ENCODE measurements at regions not wholly inside any gene's neighbourhood (a gene's known extent, or its start where the extent isn't known, plus 50 kb on each side); places are given as distances from the start of the nearest gene placed in this dataset.

DNA sequence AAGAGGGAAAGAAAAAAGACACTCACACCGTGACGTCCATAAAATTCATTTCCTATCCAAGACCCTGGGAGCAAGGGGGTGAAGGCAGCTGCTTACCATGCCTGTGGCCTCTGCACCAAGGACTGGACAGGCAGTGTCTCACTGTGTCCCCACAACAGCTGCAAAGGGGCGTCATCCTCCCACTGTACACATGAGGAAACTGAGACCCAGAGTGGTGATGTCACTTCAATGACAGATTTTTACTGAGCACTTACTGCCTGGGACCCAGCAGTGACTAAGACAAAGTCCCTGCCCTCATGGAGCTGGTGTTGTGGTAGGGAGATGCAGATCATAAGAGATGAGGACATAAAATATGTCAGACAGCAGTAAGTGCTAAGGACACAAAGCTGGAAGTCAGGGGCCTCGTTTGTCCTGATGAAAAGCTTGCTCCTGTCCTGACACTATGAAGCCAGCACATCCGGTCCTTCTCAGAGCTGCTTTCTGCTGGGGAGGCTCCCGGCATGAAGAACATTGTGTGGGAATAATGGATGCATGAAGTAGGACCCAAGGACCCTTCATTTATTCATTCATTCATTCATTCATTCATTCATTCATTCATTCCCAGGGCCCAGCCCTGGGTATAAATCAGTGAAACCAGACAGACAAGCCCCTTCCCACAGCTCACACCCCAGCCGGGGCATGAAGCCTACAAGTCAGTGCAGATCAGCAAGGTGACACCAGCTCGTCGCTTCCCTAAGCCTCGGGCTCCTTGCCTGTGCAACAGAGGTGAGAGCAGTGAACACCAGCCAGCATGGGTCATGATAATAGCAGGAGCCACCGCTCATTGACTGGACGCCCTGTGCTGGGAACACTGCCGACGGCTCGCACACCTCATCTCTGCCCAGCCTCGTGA is 473.7 kb downstream of the MATN1 start:
- no peaks in the 10 kb centered on the region for H3K9me2 ChIP-seq (ENCODE audit: insufficient read depth)
- H3K4me2 ChIP-seq (ENCODE audit: low read length), result no peak overlapping the region
- no peak for ATAC-seq
- H4K20me1 ChIP-seq (ENCODE audit: insufficient read depth), result no peaks in the 10 kb centered on the region
- H3K9me3 ChIP-seq (ENCODE audit: control insufficient read depth in 1 of 2, insufficient read depth in 1 of 2, low read depth in 1 of 2, low read length in 2 of 2), result no peaks in the 10 kb centered on the region
- no peak overlapping the region for H3K4me3 ChIP-seq (replicated peaks in 1 of 2; ENCODE audit: low read depth in 1 of 2, low read length in 2 of 2)
- no peak for DNase-seq (ENCODE audit: low read depth, low spot score)
- H3K9ac ChIP-seq (ENCODE audit: low read length), result no peak overlapping the region
- no TSS peak for BruUV-seq (replicated peaks)
- no peak overlapping the region for H2AFZ ChIP-seq (ENCODE audit: low read depth, low read length, poor library complexity, severe bottlenecking)
- no peaks in the 10 kb centered on the region for H3K4me1 ChIP-seq (ENCODE audit: control insufficient read depth in 1 of 2, insufficient read depth in 2 of 2, low read length in 2 of 2)
- no peaks in the 10 kb centered on the region for H3K79me2 ChIP-seq (ENCODE audit: insufficient read depth, low read length)
- ChIA-PET CTCF (interaction anchor here (1.1 kb wide), 1 partner anchor 17 kb away, joined by 4 read pairs; no protein-coding TSS in a partner anchor), POLR2A (no interaction called here), RAD21 (ENCODE audit: low non-redundant PET in 1 of 2, low total read pairs in 2 of 2, uncharacterized antibody in 2 of 2, unreplicated experiment in 2 of 2) (no interaction called here)
- TF ChIP-seq ZFX (IDR thresholded peaks at IDR 0.05) (no peak), YY1 (IDR thresholded peaks at IDR 0.05; ENCODE audit: extremely low read depth, insufficient replicate concordance, low read depth, low read length) (no peak), EGR1 (IDR thresholded peaks at IDR 0.05; ENCODE audit: low read depth) (no peak), SIN3A (IDR thresholded peaks at IDR 0.05; ENCODE audit: low read depth) (no peak), POLR2A (IDR thresholded peaks at IDR 0.05; ENCODE audit: borderline replicate concordance, extremely low read depth, insufficient read depth, insufficient read length) (no peak), ELF1 (IDR thresholded peaks at IDR 0.05; ENCODE audit: borderline replicate concordance, low read depth) (no peak), TCF7L2 (IDR thresholded peaks at IDR 0.05; ENCODE audit: borderline replicate concordance, extremely low read depth, insufficient read depth, insufficient read length) (no peak), SP1 (IDR thresholded peaks at IDR 0.05; ENCODE audit: low read depth) (no peak), SRF (IDR thresholded peaks at IDR 0.05; ENCODE audit: low read depth) (no peak), JUND (IDR thresholded peaks at IDR 0.05) (no peak), CEBPB (IDR thresholded peaks at IDR 0.05; ENCODE audit: low read depth) (no peak), ZNF274 (IDR thresholded peaks at IDR 0.05; ENCODE audit: low read depth, low read length) (no peak)
- TF ChIP-seq, protein P1, sequence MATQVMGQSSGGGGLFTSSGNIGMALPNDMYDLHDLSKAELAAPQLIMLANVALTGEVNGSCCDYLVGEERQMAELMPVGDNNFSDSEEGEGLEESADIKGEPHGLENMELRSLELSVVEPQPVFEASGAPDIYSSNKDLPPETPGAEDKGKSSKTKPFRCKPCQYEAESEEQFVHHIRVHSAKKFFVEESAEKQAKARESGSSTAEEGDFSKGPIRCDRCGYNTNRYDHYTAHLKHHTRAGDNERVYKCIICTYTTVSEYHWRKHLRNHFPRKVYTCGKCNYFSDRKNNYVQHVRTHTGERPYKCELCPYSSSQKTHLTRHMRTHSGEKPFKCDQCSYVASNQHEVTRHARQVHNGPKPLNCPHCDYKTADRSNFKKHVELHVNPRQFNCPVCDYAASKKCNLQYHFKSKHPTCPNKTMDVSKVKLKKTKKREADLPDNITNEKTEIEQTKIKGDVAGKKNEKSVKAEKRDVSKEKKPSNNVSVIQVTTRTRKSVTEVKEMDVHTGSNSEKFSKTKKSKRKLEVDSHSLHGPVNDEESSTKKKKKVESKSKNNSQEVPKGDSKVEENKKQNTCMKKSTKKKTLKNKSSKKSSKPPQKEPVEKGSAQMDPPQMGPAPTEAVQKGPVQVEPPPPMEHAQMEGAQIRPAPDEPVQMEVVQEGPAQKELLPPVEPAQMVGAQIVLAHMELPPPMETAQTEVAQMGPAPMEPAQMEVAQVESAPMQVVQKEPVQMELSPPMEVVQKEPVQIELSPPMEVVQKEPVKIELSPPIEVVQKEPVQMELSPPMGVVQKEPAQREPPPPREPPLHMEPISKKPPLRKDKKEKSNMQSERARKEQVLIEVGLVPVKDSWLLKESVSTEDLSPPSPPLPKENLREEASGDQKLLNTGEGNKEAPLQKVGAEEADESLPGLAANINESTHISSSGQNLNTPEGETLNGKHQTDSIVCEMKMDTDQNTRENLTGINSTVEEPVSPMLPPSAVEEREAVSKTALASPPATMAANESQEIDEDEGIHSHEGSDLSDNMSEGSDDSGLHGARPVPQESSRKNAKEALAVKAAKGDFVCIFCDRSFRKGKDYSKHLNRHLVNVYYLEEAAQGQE (IDR thresholded peaks at IDR 0.05; ENCODE audit: low read depth), result no peak
- TF ChIP-seq, protein P2, sequence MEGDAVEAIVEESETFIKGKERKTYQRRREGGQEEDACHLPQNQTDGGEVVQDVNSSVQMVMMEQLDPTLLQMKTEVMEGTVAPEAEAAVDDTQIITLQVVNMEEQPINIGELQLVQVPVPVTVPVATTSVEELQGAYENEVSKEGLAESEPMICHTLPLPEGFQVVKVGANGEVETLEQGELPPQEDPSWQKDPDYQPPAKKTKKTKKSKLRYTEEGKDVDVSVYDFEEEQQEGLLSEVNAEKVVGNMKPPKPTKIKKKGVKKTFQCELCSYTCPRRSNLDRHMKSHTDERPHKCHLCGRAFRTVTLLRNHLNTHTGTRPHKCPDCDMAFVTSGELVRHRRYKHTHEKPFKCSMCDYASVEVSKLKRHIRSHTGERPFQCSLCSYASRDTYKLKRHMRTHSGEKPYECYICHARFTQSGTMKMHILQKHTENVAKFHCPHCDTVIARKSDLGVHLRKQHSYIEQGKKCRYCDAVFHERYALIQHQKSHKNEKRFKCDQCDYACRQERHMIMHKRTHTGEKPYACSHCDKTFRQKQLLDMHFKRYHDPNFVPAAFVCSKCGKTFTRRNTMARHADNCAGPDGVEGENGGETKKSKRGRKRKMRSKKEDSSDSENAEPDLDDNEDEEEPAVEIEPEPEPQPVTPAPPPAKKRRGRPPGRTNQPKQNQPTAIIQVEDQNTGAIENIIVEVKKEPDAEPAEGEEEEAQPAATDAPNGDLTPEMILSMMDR (IDR thresholded peaks at IDR 0.05 in 2 of 3, conservative IDR thresholded peaks at IDR 0.05 in 1 of 3; ENCODE audit: borderline replicate concordance in 1 of 3, insufficient read depth in 1 of 3, low read depth in 2 of 3, low read length in 2 of 3), result no peak
- TF ChIP-seq, protein P3, sequence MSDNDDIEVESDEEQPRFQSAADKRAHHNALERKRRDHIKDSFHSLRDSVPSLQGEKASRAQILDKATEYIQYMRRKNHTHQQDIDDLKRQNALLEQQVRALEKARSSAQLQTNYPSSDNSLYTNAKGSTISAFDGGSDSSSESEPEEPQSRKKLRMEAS (IDR thresholded peaks at IDR 0.05), result no peak
- TF ChIP-seq, protein P4, sequence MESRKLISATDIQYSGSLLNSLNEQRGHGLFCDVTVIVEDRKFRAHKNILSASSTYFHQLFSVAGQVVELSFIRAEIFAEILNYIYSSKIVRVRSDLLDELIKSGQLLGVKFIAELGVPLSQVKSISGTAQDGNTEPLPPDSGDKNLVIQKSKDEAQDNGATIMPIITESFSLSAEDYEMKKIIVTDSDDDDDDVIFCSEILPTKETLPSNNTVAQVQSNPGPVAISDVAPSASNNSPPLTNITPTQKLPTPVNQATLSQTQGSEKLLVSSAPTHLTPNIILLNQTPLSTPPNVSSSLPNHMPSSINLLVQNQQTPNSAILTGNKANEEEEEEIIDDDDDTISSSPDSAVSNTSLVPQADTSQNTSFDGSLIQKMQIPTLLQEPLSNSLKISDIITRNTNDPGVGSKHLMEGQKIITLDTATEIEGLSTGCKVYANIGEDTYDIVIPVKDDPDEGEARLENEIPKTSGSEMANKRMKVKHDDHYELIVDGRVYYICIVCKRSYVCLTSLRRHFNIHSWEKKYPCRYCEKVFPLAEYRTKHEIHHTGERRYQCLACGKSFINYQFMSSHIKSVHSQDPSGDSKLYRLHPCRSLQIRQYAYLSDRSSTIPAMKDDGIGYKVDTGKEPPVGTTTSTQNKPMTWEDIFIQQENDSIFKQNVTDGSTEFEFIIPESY (IDR thresholded peaks at IDR 0.05; ENCODE audit: extremely low read depth, insufficient replicate concordance, low read length), result no peak
- intact Hi-C loops (cut with micrococcal nuclease), result no loop called here
- H3K27me3 ChIP-seq (ENCODE audit: insufficient read depth, low read length), result peaks cover 25% of the 10 kb centered on the region; the same call in 1 of the 2 replicates
- no peaks in the 10 kb centered on the region for H3K36me3 ChIP-seq (ENCODE audit: control insufficient read depth in 1 of 2, insufficient read depth in 2 of 2, low read length in 2 of 2)
- H3K27ac ChIP-seq (ENCODE audit: low read depth, low read length), result no peak overlapping the region

Measured in HCT116 (cell line).